ENCODE measurements at regions not wholly inside any gene's neighbourhood (a gene's known extent, or its start where the extent isn't known, plus 50 kb on each side); places are given as distances from the start of the nearest gene placed in this dataset.

GRCh38 chr5:164753434-164753833 lies 1248.0 kb downstream of the MAT2B start:
- TF ChIP-seq EZH2 (IDR thresholded peaks at IDR 0.05; ENCODE audit: insufficient read depth, poor library complexity, severe bottlenecking), result no peak
- no peak for TF ChIP-seq EZH2phosphoT487 (IDR thresholded peaks at IDR 0.05; ENCODE audit: insufficient read depth, low read depth)
